ENCODE measurements at regions not wholly inside any gene's neighbourhood (a gene's known extent, or its start where the extent isn't known, plus 50 kb on each side); places are given as distances from the start of the nearest gene placed in this dataset.
"Not testable (repeated sequence)": the region's sequence is repeated elsewhere in the genome, so short reads cannot be mapped to it uniquely, and the experiment has no call there.

GRCh38 chr18:14225286-14225679 lies 93.0 kb upstream of the ZNF519 start:
- not testable (repeated sequence) for H3K4me3 ChIP-seq (ENCODE audit: low read depth, low read length); DNase-seq (ENCODE audit: low read depth)

- not testable (repeated sequence) for DNase-seq (ENCODE audit: low read depth); H3K4me3 ChIP-seq (ENCODE audit: low read depth, low read length)
These were observed 92.5 kb upstream of the ZNF519 start for GRCh38 chr18:14224551-14225285.

- H3K4me3 ChIP-seq (ENCODE audit: low read depth, low read length); DNase-seq (ENCODE audit: low read depth): not testable (repeated sequence)
These were observed 91.7 kb upstream of the ZNF519 start for GRCh38 chr18:14223919-14224318.

- not testable (repeated sequence) for H3K4me3 ChIP-seq (ENCODE audit: low read depth, low read length); DNase-seq (ENCODE audit: low read depth)
These were observed 91.1 kb upstream of the ZNF519 start for GRCh38 chr18:14223231-14223822.

- not testable (repeated sequence) for H3K4me3 ChIP-seq (ENCODE audit: low read depth, low read length); DNase-seq (ENCODE audit: low read depth)
These were observed 90.4 kb upstream of the ZNF519 start for GRCh38 chr18:14222354-14223221.

GRCh38 chr18:14221689-14222088 lies 89.5 kb upstream of the ZNF519 start:
- DNase-seq (ENCODE audit: low read depth), result no peak
- TF ChIP-seq MAX (IDR thresholded peaks at IDR 0.05; ENCODE audit: low read depth, low read length), result no peak
- no peak for TF ChIP-seq POLR2A (IDR thresholded peaks at IDR 0.05; ENCODE audit: extremely low read depth, insufficient read length)
- no peak for TF ChIP-seq CTCF (IDR thresholded peaks at IDR 0.05; ENCODE audit: low read depth, low read length)
- TF ChIP-seq MYC (IDR thresholded peaks at IDR 0.05; ENCODE audit: low read depth, low read length), result no peak
- H3K4me3 ChIP-seq (ENCODE audit: low read depth, low read length), result no peak overlapping the region

GRCh38 chr18:14215952-14216351 lies 83.7 kb upstream of the ZNF519 start:
- not testable (repeated sequence) for H3K4me3 ChIP-seq (ENCODE audit: low read depth, low read length); DNase-seq (ENCODE audit: low read depth)

GRCh38 chr18:14203424-14203823 lies 71.2 kb upstream of the ZNF519 start:
- not testable (repeated sequence) for DNase-seq (ENCODE audit: low read depth); H3K4me3 ChIP-seq (ENCODE audit: low read depth, low read length)

- not testable (repeated sequence) for H3K4me3 ChIP-seq (ENCODE audit: low read depth, low read length); DNase-seq (ENCODE audit: low read depth)
These were observed 58.7 kb upstream of the ZNF519 start for GRCh38 chr18:14190776-14191442.

- no peak overlapping the region for H3K4me3 ChIP-seq (ENCODE audit: low read depth, low read length)
- DNase-seq (ENCODE audit: low read depth), result no peak
These were observed 57.6 kb upstream of the ZNF519 start for GRCh38 chr18:14189858-14190257.

GRCh38 chr18:14188751-14189406 lies 56.6 kb upstream of the ZNF519 start:
- H3K4me3 ChIP-seq (ENCODE audit: low read depth, low read length); DNase-seq (ENCODE audit: low read depth): not testable (repeated sequence)

More at GRCh38 chr18:14189858-14190257, 57.6 kb upstream of the ZNF519 start:
- TF ChIP-seq POLR2A (IDR thresholded peaks at IDR 0.05; ENCODE audit: extremely low read depth, insufficient read length) (no peak), MAX (IDR thresholded peaks at IDR 0.05; ENCODE audit: low read depth, low read length) (no peak), CTCF (IDR thresholded peaks at IDR 0.05; ENCODE audit: low read depth, low read length) (no peak), MYC (IDR thresholded peaks at IDR 0.05; ENCODE audit: low read depth, low read length) (no peak)

Data from NB4 (cell line).